Retinal pigment epithelial cell (primary cell): ENCODE measurements at regions not wholly inside any gene's neighbourhood (a gene's known extent, or its start where the extent isn't known, plus 50 kb on each side); places are given as distances from the start of the nearest gene placed in this dataset.

Experiments used
- DNase-seq: peaks from one replicate; pipeline ENCODE4 v3.0.0-alpha.2; 2010; ENCODE audit warnings: low read depth
- H3K4me3 ChIP-seq: 2 replicates; pipeline ENCODE4 v1.5.1; 2011; ENCODE audit warnings: mild to moderate bottlenecking, low read length, control low read depth, moderate library complexity
- CTCF ChIP-seq: conservative IDR thresholded peaks from 2 replicates; pipeline ENCODE4 v1.5.1; 2011; ENCODE audit warnings: low read depth, low read length, control low read depth, inconsistent platforms

GRCh38 chr2:216298719-216299495 is 73.4 kb downstream of the MARCHF4 start:
- TF ChIP-seq CTCF, result no peak
- H3K4me3 ChIP-seq, result no peak overlapping the region
- no peak for DNase-seq

- no peak overlapping the region for H3K4me3 ChIP-seq
- no peak for TF ChIP-seq CTCF
- no peak for DNase-seq
Observed at GRCh38 chr2:216296856-216297255, 75.4 kb downstream of the MARCHF4 start.

GRCh38 chr2:216294305-216294704 is 78.0 kb downstream of the MARCHF4 start:
- no peak for TF ChIP-seq CTCF
- no peak for DNase-seq
- no peak overlapping the region for H3K4me3 ChIP-seq

GRCh38 chr2:216293883-216294282 is 78.4 kb downstream of the MARCHF4 start:
- DNase-seq, result no peak
- TF ChIP-seq CTCF, result no peak
- no peak overlapping the region for H3K4me3 ChIP-seq

GRCh38 chr2:216292886-216293301 is 79.4 kb downstream of the MARCHF4 start:
- TF ChIP-seq CTCF, result no peak
- DNase-seq, result no peak
- no peak overlapping the region for H3K4me3 ChIP-seq

- H3K4me3 ChIP-seq, result no peak overlapping the region
- TF ChIP-seq CTCF, result no peak
- DNase-seq, result no peak
Observed at GRCh38 chr2:216292475-216292874, 79.8 kb downstream of the MARCHF4 start.

- TF ChIP-seq CTCF, result no peak
- DNase-seq, result no peak
- no peak overlapping the region for H3K4me3 ChIP-seq
Observed at GRCh38 chr2:216289470-216289869, 82.8 kb downstream of the MARCHF4 start.
